ENCODE measurements at regions not wholly inside any gene's neighbourhood (a gene's known extent, or its start where the extent isn't known, plus 50 kb on each side); places are given as distances from the start of the nearest gene placed in this dataset.

- TF ChIP-seq CTCF (IDR thresholded peaks at IDR 0.05; ENCODE audit: poor library complexity) (no peak), EZH2 (IDR thresholded peaks at IDR 0.05; ENCODE audit: borderline replicate concordance) (no peak), EZH2phosphoT487 (IDR thresholded peaks at IDR 0.05; ENCODE audit: low read depth, severe bottlenecking, unreplicated experiment) (no peak)
Measured at GRCh38 chr13:106859533-106859904, 291.6 kb upstream of the ARGLU1 start.

All from hepatocyte (in vitro differentiated cells).